ENCODE measurements at regions not wholly inside any gene's neighbourhood (a gene's known extent, or its start where the extent isn't known, plus 50 kb on each side); places are given as distances from the start of the nearest gene placed in this dataset.

- TF ChIP-seq CTCF (IDR thresholded peaks at IDR 0.05; ENCODE audit: low read depth, low read length, missing control alignments): no peak
- H3K4me3 ChIP-seq (ENCODE audit: low read depth, low read length): no peak overlapping the region
- DNase-seq (ENCODE audit: low read depth): no peak
- in situ Hi-C loops (cut with HindIII; ENCODE audit: low sequenced_read_pairs): no loop called here
Measured at GRCh38 chr18:77617694-77618093, 368.0 kb downstream of the GALR1 start.

- no peak for TF ChIP-seq CTCF (IDR thresholded peaks at IDR 0.05; ENCODE audit: low read depth, low read length, missing control alignments)
- in situ Hi-C loops (cut with HindIII; ENCODE audit: low sequenced_read_pairs): no loop called here
- no peak for DNase-seq (ENCODE audit: low read depth)
- no peak overlapping the region for H3K4me3 ChIP-seq (ENCODE audit: low read depth, low read length)
Measured at GRCh38 chr18:77619525-77619924, 369.9 kb downstream of the GALR1 start.

- TF ChIP-seq CTCF (IDR thresholded peaks at IDR 0.05; ENCODE audit: low read depth, low read length, missing control alignments): no peak
- no peak overlapping the region for H3K4me3 ChIP-seq (ENCODE audit: low read depth, low read length)
- DNase-seq (ENCODE audit: low read depth): no peak
- in situ Hi-C loops (cut with HindIII; ENCODE audit: low sequenced_read_pairs): no loop called here
Measured at GRCh38 chr18:77622009-77622692, 372.5 kb downstream of the GALR1 start.

GRCh38 chr18:77632758-77633157, 383.1 kb downstream of the GALR1 start:
- H3K4me3 ChIP-seq (ENCODE audit: low read depth, low read length): no peak overlapping the region
- no peak for TF ChIP-seq CTCF (IDR thresholded peaks at IDR 0.05; ENCODE audit: low read depth, low read length, missing control alignments)
- no peak for DNase-seq (ENCODE audit: low read depth)
- in situ Hi-C loops (cut with HindIII; ENCODE audit: low sequenced_read_pairs): no loop called here

GRCh38 chr18:77634494-77634893, 384.8 kb downstream of the GALR1 start:
- no peak for DNase-seq (ENCODE audit: low read depth)
- no peak for TF ChIP-seq CTCF (IDR thresholded peaks at IDR 0.05; ENCODE audit: low read depth, low read length, missing control alignments)
- no peak overlapping the region for H3K4me3 ChIP-seq (ENCODE audit: low read depth, low read length)
- in situ Hi-C loops (cut with HindIII; ENCODE audit: low sequenced_read_pairs): no loop called here

GRCh38 chr18:77635451-77635850, 385.8 kb downstream of the GALR1 start:
- no peak overlapping the region for H3K4me3 ChIP-seq (ENCODE audit: low read depth, low read length)
- DNase-seq (ENCODE audit: low read depth): no peak
- TF ChIP-seq CTCF (IDR thresholded peaks at IDR 0.05; ENCODE audit: low read depth, low read length, missing control alignments): no peak
- in situ Hi-C loops (cut with HindIII; ENCODE audit: low sequenced_read_pairs): no loop called here

Measured in astrocyte of the cerebellum (primary cell).